PC-3 (cell line): ENCODE measurements at regions not wholly inside any gene's neighbourhood (a gene's known extent, or its start where the extent isn't known, plus 50 kb on each side); places are given as distances from the start of the nearest gene placed in this dataset.
"Not testable (repeated sequence)": the region's sequence is repeated elsewhere in the genome, so short reads cannot be mapped to it uniquely, and the experiment has no call there.

Experiments used
- ATAC-seq: fragments of 200-7000 bp; cut with Tn5 transposase; 2 replicates; pipeline ENCODE4 v1.9.1; 2020; ENCODE audit warnings: mild to moderate bottlenecking, moderate library complexity
- BruUV-seq: library from RNA; stranded (reverse); fragments of 400-500 nt; replicated peaks from 2 replicates; lab custom pipeline; 2021; lab: Mats Ljungman, UMichigan
- CTCF ChIA-PET: fragments of 300-600 bp; sonication (Branson Sonifier 250); formaldehyde crosslinking; loops from one replicate; lab custom pipeline; 2022; ENCODE audit warnings: antibody characterized with exemption; lab: Charles Lee
- POLR2A ChIA-PET: fragments of 300-600 bp; sonication (Branson Sonifier 250); formaldehyde crosslinking; loops from one replicate; lab custom pipeline; 2022; ENCODE audit warnings: antibody characterized with exemption; ENCODE audit not compliant: unreplicated experiment; lab: Charles Lee
- DNase-seq: peaks from one replicate; pipeline ENCODE4 v3.0.0-alpha.2; 2015
- H2AFZ ChIP-seq: fragments of 300-600 bp; sonication (generic); 2 replicates; pipeline ENCODE4 v1.6.0; 2016; ENCODE audit warnings: antibody characterized with exemption, low read length
- H3F3A ChIP-seq: fragments of 300-600 bp; sonication (generic); one replicate; pipeline ENCODE4 v1.6.0; 2017; ENCODE audit warnings: antibody characterized with exemption, low read length, control low read depth, mild to moderate bottlenecking; ENCODE audit not compliant: unreplicated experiment
- H3K27ac ChIP-seq: fragments of 300-600 bp; sonication (generic); 2 replicates; pipeline ENCODE4 v1.5.1; 2016; ENCODE audit warnings: mild to moderate bottlenecking, low read length
- H3K27me3 ChIP-seq: fragments of 300-600 bp; sonication (generic); 2 replicates; pipeline ENCODE4 v1.6.1; 2016; ENCODE audit warnings: low read length, mixed read lengths
- H3K36me3 ChIP-seq: fragments of 300-600 bp; sonication (generic); 2 replicates; pipeline ENCODE4 v1.6.1; 2016; ENCODE audit warnings: low read depth, mixed run types, low read length, mixed read lengths
- H3K4me1 ChIP-seq: fragments of 300-600 bp; sonication (generic); 2 replicates; pipeline ENCODE4 v1.5.1; 2016; ENCODE audit warnings: low read length; ENCODE audit not compliant: insufficient read depth
- H3K4me2 ChIP-seq: fragments of 300-600 bp; sonication (generic); 2 replicates; pipeline ENCODE4 v1.6.0; 2016; ENCODE audit warnings: low read length
- H3K4me3 ChIP-seq: fragments of 300-600 bp; sonication (generic); 2 replicates; pipeline ENCODE4 v1.5.1; 2016; ENCODE audit warnings: mild to moderate bottlenecking, low read length, mixed read lengths
- H3K79me2 ChIP-seq: fragments of 300-600 bp; sonication (generic); 2 replicates; pipeline ENCODE4 v1.6.1; 2017; ENCODE audit warnings: low read length, mixed read lengths
- H3K9ac ChIP-seq: fragments of 300-600 bp; sonication (generic); 2 replicates; pipeline ENCODE4 v1.6.0; 2016; ENCODE audit warnings: mild to moderate bottlenecking, low read length
- H3K9me2 ChIP-seq: fragments of 300-600 bp; sonication (generic); replicated peaks from 2 replicates; pipeline ENCODE4 v1.6.1; 2016; ENCODE audit warnings: mixed run types, low read length, mixed read lengths
- H3K9me3 ChIP-seq: fragments of 300-600 bp; sonication (generic); 2 replicates; pipeline ENCODE4 v1.6.1; 2016; ENCODE audit warnings: low read length, mixed read lengths
- H4K20me1 ChIP-seq: fragments of 300-600 bp; sonication (generic); 2 replicates; pipeline ENCODE4 v1.6.1; 2016; ENCODE audit warnings: low read length, mixed read lengths
- CTCF ChIP-seq: fragments of 300-600 bp; sonication (generic); conservative IDR thresholded peaks from 2 replicates; pipeline ENCODE4 v1.5.1; 2017; ENCODE audit warnings: antibody characterized with exemption, low read depth, mild to moderate bottlenecking, low read length
- EZH2 ChIP-seq: fragments of 300-600 bp; sonication (generic); IDR thresholded peaks from one replicate; pipeline ENCODE4 v1.6.1; 2017; ENCODE audit warnings: antibody characterized with exemption, mild to moderate bottlenecking, low read length; ENCODE audit not compliant: unreplicated experiment
- EZH2phosphoT487 ChIP-seq: fragments of 300-600 bp; sonication (generic); IDR thresholded peaks from 2 replicates; pipeline ENCODE4 v1.6.1; 2018; ENCODE audit warnings: mild to moderate bottlenecking, antibody characterized with exemption, low read length, borderline replicate concordance
- intact Hi-C: fragments of 100-400 bp; cut with micrococcal nuclease; formaldehyde crosslinking; loops from 2 replicates; pipeline ENCODE4 v1.9.0; 2023

GRCh38 chr19:27860309-27860934 is 1352.5 kb downstream of the UQCRFS1 start:
- H2AFZ ChIP-seq, result no peak overlapping the region
- ChIA-PET CTCF (no interaction called here), POLR2A (no interaction called here)
- no peaks in the 10 kb centered on the region for H3F3A ChIP-seq
- BruUV-seq, result no TSS peak
- no peak overlapping the region for H3K27ac ChIP-seq
- no peaks in the 10 kb centered on the region for H3K9me2 ChIP-seq
- DNase-seq (no peak), ATAC-seq (no peak)
- no peak for TF ChIP-seq EZH2phosphoT487
- no peaks in the 10 kb centered on the region for H3K27me3 ChIP-seq
- no peak overlapping the region for H3K4me3 ChIP-seq
- no peak overlapping the region for H3K4me2 ChIP-seq
- no peaks in the 10 kb centered on the region for H3K4me1 ChIP-seq
- no peaks in the 10 kb centered on the region for H3K9me3 ChIP-seq
- H4K20me1 ChIP-seq, result no peaks in the 10 kb centered on the region
- intact Hi-C loops, result no loop called here
- H3K9ac ChIP-seq, result no peak overlapping the region
- H3K36me3 ChIP-seq, result no peaks in the 10 kb centered on the region
- H3K79me2 ChIP-seq, result no peaks in the 10 kb centered on the region

DNA sequence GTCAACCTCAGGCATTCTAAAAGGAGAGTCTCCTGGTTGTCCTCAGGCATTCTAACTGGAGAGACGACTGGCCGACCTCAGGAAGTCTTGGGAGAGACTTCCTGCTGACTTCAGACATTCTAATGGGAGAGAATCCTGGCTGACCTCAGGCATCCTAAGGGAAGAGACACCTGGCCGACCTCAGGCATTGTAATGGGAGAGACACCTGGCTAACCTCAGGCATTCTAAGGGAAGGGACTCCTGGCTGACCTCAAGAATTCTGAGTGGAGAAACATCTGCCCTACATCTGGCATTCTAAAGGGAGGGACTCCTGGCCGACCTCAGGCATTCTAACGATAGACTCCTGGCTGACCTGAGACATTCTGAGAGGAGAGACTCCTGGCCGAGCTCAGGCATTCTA is 1353.3 kb downstream of the UQCRFS1 start:
- no peak overlapping the region for H2AFZ ChIP-seq
- no peak for TF ChIP-seq CTCF
- no peak for TF ChIP-seq EZH2
- TF ChIP-seq EZH2phosphoT487, result no peak
- no peak overlapping the region for H3K27ac ChIP-seq
- intact Hi-C loops, result no loop called here
- no peak overlapping the region for H3K4me3 ChIP-seq
- DNase-seq (no peak), ATAC-seq (no peak)
- POLR2A ChIA-PET, result no interaction called here
- CTCF ChIA-PET, result no interaction called here
- H3K9ac ChIP-seq, result no peak overlapping the region
- no peaks in the 10 kb centered on the region for H3K36me3 ChIP-seq
- no peaks in the 10 kb centered on the region for H3F3A ChIP-seq
- no TSS peak for BruUV-seq
- H3K9me3 ChIP-seq, result no peaks in the 10 kb centered on the region
- H3K4me2 ChIP-seq, result no peak overlapping the region
- no peaks in the 10 kb centered on the region for H3K79me2 ChIP-seq
- H3K4me1 ChIP-seq, result no peaks in the 10 kb centered on the region
- H4K20me1 ChIP-seq, result no peaks in the 10 kb centered on the region
- H3K27me3 ChIP-seq, result no peaks in the 10 kb centered on the region
- no peaks in the 10 kb centered on the region for H3K9me2 ChIP-seq

- no peaks in the 10 kb centered on the region for H3K79me2 ChIP-seq
- no peak for ATAC-seq
These were observed 1353.9 kb downstream of the UQCRFS1 start for GRCh38 chr19:27858981-27859581.

DNA sequence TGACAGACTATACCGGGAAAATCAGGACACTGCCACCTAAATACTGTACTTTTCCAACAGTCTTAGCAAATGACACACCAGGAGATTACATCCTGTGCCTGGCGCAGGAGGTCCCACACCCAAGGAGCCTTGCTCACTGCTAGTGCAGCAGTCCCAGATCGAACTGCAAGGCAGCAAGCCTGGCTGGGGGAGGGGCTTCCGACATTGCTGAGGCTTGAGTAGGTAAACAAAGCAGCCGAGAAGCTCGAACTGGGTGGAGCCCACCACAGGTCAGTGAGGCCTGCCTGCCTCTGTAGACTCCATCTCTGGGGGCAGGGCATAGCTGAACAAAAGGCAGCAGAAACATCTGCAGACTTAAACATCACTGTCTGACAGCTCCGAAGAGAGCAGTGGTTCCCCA is 1360.0 kb downstream of the UQCRFS1 start:
- H3K4me1 ChIP-seq, ATAC-seq, BruUV-seq, H3F3A ChIP-seq, H3K79me2 ChIP-seq, H4K20me1 ChIP-seq, DNase-seq, H3K9me3 ChIP-seq, H3K36me3 ChIP-seq, H3K27ac ChIP-seq, CTCF ChIA-PET, H3K9ac ChIP-seq, POLR2A ChIA-PET, H3K9me2 ChIP-seq, intact Hi-C loops, H2AFZ ChIP-seq, H3K4me2 ChIP-seq, H3K27me3 ChIP-seq, H3K4me3 ChIP-seq: not testable (repeated sequence)

More at GRCh38 chr19:27858981-27859581, 1353.9 kb downstream of the UQCRFS1 start:
- CTCF ChIA-PET, result no interaction called here
- H3K36me3 ChIP-seq, result no peaks in the 10 kb centered on the region
- H3K9ac ChIP-seq, result no peak overlapping the region
- H3F3A ChIP-seq, result no peaks in the 10 kb centered on the region
- no peaks in the 10 kb centered on the region for H3K9me2 ChIP-seq
- POLR2A ChIA-PET, result no interaction called here
- H3K4me1 ChIP-seq, result no peaks in the 10 kb centered on the region
- no peak overlapping the region for H2AFZ ChIP-seq
- no peaks in the 10 kb centered on the region for H4K20me1 ChIP-seq
- intact Hi-C loops, result no loop called here
- TF ChIP-seq EZH2phosphoT487, result no peak
- H3K4me2 ChIP-seq, result no peak overlapping the region
- DNase-seq, result no peak
- no peak overlapping the region for H3K27ac ChIP-seq
- no peak overlapping the region for H3K4me3 ChIP-seq
- BruUV-seq, result no TSS peak
- no peaks in the 10 kb centered on the region for H3K9me3 ChIP-seq
- H3K27me3 ChIP-seq, result no peaks in the 10 kb centered on the region
